ENCODE measurements at regions not wholly inside any gene's neighbourhood (a gene's known extent, or its start where the extent isn't known, plus 50 kb on each side); places are given as distances from the start of the nearest gene placed in this dataset.

- Histone ChIP-seq H2AFZ (ENCODE audit: low read depth, low read length, severe bottlenecking) (no peak overlapping the region), H3K27ac (ENCODE audit: low read depth, low read length) (no peak overlapping the region), H3K4me2 (ENCODE audit: low read depth, low read length, poor library complexity, severe bottlenecking) (no peak overlapping the region), H3K9me3 (ENCODE audit: insufficient read depth, low read length) (no peaks in the 10 kb centered on the region), H3K9me2 (replicated peaks; ENCODE audit: insufficient read depth, low read length) (no peaks in the 10 kb centered on the region), H3K4me3 (ENCODE audit: insufficient read depth, low read length, poor library complexity, severe bottlenecking) (no peak overlapping the region), H3F3A (ENCODE audit: insufficient read depth) (no peaks in the 10 kb centered on the region), H3K36me3 (ENCODE audit: low read length) (no peaks in the 10 kb centered on the region), H3K27me3 (ENCODE audit: low read length) (no peaks in the 10 kb centered on the region), H4K20me1 (ENCODE audit: low read depth, low read length) (no peaks in the 10 kb centered on the region), H3K79me2 (ENCODE audit: insufficient read depth, low read length) (no peaks in the 10 kb centered on the region), H3K9ac (ENCODE audit: low read length) (no peak overlapping the region)
- no peak for TF ChIP-seq EZH2phosphoT487 (conservative IDR thresholded peaks at IDR 0.05; ENCODE audit: low read length)
- TF ChIP-seq CTCF (IDR thresholded peaks at IDR 0.05; ENCODE audit: insufficient read depth, low read length, poor library complexity, severe bottlenecking), result no peak
Observed at GRCh38 chr17:79286440-79286839, 211.8 kb downstream of the ENGASE start.

- no peak for TF ChIP-seq EZH2phosphoT487 (conservative IDR thresholded peaks at IDR 0.05; ENCODE audit: low read length)
- no peak for TF ChIP-seq CTCF (IDR thresholded peaks at IDR 0.05; ENCODE audit: insufficient read depth, low read length, poor library complexity, severe bottlenecking)
- H3K9me2 ChIP-seq (replicated peaks; ENCODE audit: insufficient read depth, low read length), result no peaks in the 10 kb centered on the region
- no peak overlapping the region for H3K4me3 ChIP-seq (ENCODE audit: insufficient read depth, low read length, poor library complexity, severe bottlenecking)
- no peak overlapping the region for H3K9ac ChIP-seq (ENCODE audit: low read length)
- no peaks in the 10 kb centered on the region for H3K36me3 ChIP-seq (ENCODE audit: low read length)
- no peak overlapping the region for H3K4me2 ChIP-seq (ENCODE audit: low read depth, low read length, poor library complexity, severe bottlenecking)
- no peaks in the 10 kb centered on the region for H3K27me3 ChIP-seq (ENCODE audit: low read length)
- no peaks in the 10 kb centered on the region for H3K9me3 ChIP-seq (ENCODE audit: insufficient read depth, low read length)
- H3K27ac ChIP-seq (ENCODE audit: low read depth, low read length), result no peak overlapping the region
- no peaks in the 10 kb centered on the region for H3F3A ChIP-seq (ENCODE audit: insufficient read depth)
- no peak overlapping the region for H2AFZ ChIP-seq (ENCODE audit: low read depth, low read length, severe bottlenecking)
- no peaks in the 10 kb centered on the region for H3K79me2 ChIP-seq (ENCODE audit: insufficient read depth, low read length)
- no peaks in the 10 kb centered on the region for H4K20me1 ChIP-seq (ENCODE audit: low read depth, low read length)
Observed at GRCh38 chr17:79285973-79286372, 211.3 kb downstream of the ENGASE start.

- no peak overlapping the region for H3K4me3 ChIP-seq (ENCODE audit: insufficient read depth, low read length, poor library complexity, severe bottlenecking)
- no peak overlapping the region for H2AFZ ChIP-seq (ENCODE audit: low read depth, low read length, severe bottlenecking)
- H3K79me2 ChIP-seq (ENCODE audit: insufficient read depth, low read length), result no peaks in the 10 kb centered on the region
- no peaks in the 10 kb centered on the region for H3K36me3 ChIP-seq (ENCODE audit: low read length)
- H3K9ac ChIP-seq (ENCODE audit: low read length), result no peak overlapping the region
- TF ChIP-seq CTCF (IDR thresholded peaks at IDR 0.05; ENCODE audit: insufficient read depth, low read length, poor library complexity, severe bottlenecking) (no peak), EZH2phosphoT487 (conservative IDR thresholded peaks at IDR 0.05; ENCODE audit: low read length) (no peak)
- H4K20me1 ChIP-seq (ENCODE audit: low read depth, low read length), result no peaks in the 10 kb centered on the region
- H3K27me3 ChIP-seq (ENCODE audit: low read length), result no peaks in the 10 kb centered on the region
- no peaks in the 10 kb centered on the region for H3K9me2 ChIP-seq (replicated peaks; ENCODE audit: insufficient read depth, low read length)
- H3K9me3 ChIP-seq (ENCODE audit: insufficient read depth, low read length), result no peaks in the 10 kb centered on the region
- no peak overlapping the region for H3K4me2 ChIP-seq (ENCODE audit: low read depth, low read length, poor library complexity, severe bottlenecking)
- no peaks in the 10 kb centered on the region for H3F3A ChIP-seq (ENCODE audit: insufficient read depth)
- H3K27ac ChIP-seq (ENCODE audit: low read depth, low read length), result no peak overlapping the region
Observed at GRCh38 chr17:79282294-79282693, 207.7 kb downstream of the ENGASE start.

All from SU-DHL-6 (cell line).